K562 (cell line): ENCODE measurements at regions not wholly inside any gene's neighbourhood (a gene's known extent, or its start where the extent isn't known, plus 50 kb on each side); places are given as distances from the start of the nearest gene placed in this dataset.

Source experiments
- NR3C1 ChIP-seq: sonication (generic); formaldehyde crosslinking; IDR thresholded peaks from 2 replicates; pipeline ENCODE4 v1.8.1; 2022; ENCODE audit warnings: missing genetic modification reagents
- TF ChIP-seq, protein P1 (sequence below): sonication (generic); formaldehyde crosslinking; IDR thresholded peaks from 2 replicates; pipeline ENCODE4 v1.8.0; 2022; ENCODE audit warnings: mild to moderate bottlenecking, missing genetic modification reagents, borderline replicate concordance
- TF ChIP-seq, protein P2 (sequence below): IDR thresholded peaks from 3 replicates; pipeline ENCODE4 v1.6.1; 2011; ENCODE audit warnings: borderline replicate concordance, mild to moderate bottlenecking; ENCODE audit not compliant: insufficient read length, insufficient read depth
- TF ChIP-seq, protein P3 (sequence below): fragments of 450-650 bp; formaldehyde crosslinking; IDR thresholded peaks from 2 replicates; pipeline ENCODE4 v1.4.0; 2022; ENCODE audit warnings: missing genetic modification characterization

DNA sequence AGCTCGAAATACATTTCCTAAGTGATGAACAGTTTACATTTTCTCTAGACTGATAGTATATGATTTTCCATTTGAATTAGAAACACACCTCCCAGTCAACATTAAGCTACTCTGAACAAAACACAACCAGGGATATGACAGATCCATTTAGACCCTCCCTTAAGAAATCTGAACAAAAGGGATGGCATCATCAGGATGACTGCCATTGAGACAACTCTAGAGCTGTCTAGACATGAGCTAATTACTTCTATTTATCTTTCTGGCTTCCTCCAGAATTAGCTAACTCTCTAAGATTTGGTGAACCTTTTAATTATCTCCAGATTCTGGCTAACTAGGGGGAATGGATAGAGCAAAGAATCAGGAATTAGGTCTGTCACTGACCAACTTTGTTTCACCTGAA is 92.9 kb upstream of the IGF1 start:
- TF ChIP-seq, protein P1, sequence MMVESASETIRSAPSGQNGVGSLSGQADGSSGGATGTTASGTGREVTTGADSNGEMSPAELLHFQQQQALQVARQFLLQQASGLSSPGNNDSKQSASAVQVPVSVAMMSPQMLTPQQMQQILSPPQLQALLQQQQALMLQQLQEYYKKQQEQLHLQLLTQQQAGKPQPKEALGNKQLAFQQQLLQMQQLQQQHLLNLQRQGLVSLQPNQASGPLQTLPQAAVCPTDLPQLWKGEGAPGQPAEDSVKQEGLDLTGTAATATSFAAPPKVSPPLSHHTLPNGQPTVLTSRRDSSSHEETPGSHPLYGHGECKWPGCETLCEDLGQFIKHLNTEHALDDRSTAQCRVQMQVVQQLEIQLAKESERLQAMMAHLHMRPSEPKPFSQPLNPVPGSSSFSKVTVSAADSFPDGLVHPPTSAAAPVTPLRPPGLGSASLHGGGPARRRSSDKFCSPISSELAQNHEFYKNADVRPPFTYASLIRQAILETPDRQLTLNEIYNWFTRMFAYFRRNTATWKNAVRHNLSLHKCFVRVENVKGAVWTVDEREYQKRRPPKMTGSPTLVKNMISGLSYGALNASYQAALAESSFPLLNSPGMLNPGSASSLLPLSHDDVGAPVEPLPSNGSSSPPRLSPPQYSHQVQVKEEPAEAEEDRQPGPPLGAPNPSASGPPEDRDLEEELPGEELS (CRISPR knock-in tag) = no peak
- TF ChIP-seq, protein P2, sequence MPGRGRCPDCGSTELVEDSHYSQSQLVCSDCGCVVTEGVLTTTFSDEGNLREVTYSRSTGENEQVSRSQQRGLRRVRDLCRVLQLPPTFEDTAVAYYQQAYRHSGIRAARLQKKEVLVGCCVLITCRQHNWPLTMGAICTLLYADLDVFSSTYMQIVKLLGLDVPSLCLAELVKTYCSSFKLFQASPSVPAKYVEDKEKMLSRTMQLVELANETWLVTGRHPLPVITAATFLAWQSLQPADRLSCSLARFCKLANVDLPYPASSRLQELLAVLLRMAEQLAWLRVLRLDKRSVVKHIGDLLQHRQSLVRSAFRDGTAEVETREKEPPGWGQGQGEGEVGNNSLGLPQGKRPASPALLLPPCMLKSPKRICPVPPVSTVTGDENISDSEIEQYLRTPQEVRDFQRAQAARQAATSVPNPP = no peak
- no peak for TF ChIP-seq NR3C1 (CRISPR knock-in tag)
- TF ChIP-seq, protein P3, sequence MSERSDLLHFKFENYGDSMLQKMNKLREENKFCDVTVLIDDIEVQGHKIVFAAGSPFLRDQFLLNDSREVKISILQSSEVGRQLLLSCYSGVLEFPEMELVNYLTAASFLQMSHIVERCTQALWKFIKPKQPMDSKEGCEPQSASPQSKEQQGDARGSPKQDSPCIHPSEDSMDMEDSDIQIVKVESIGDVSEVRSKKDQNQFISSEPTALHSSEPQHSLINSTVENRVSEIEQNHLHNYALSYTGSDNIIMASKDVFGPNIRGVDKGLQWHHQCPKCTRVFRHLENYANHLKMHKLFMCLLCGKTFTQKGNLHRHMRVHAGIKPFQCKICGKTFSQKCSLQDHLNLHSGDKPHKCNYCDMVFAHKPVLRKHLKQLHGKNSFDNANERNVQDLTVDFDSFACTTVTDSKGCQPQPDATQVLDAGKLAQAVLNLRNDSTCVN (CRISPR knock-in tag) = no peak
